ENCODE measurements at regions not wholly inside any gene's neighbourhood (a gene's known extent, or its start where the extent isn't known, plus 50 kb on each side); places are given as distances from the start of the nearest gene placed in this dataset.
A peak's percentile ranks its signal among the peaks of the same experiment; 100 is the strongest.

- Histone ChIP-seq H3K4me1 (ENCODE audit: control insufficient read depth, insufficient read depth, low read length) (peaks cover 8% of the 10 kb centered on the region), H3K27me3 (replicated peaks; ENCODE audit: control insufficient read depth, insufficient read depth, low read length) (peaks cover 3% of the 10 kb centered on the region), H3K9ac (ENCODE audit: low read length) (no peak overlapping the region), H3K4me3 (ENCODE audit: low read length) (no peak overlapping the region), H3K9me3 (ENCODE audit: control insufficient read depth, low read length) (no peaks in the 10 kb centered on the region), H3K36me3 (ENCODE audit: control insufficient read depth, insufficient read depth, low read length, severe bottlenecking) (no peaks in the 10 kb centered on the region)
- DNase-seq (ENCODE audit: low read depth): peak; percentile 40
These were observed 229.7 kb upstream of the ZNF32 start for GRCh38 chr10:43878386-43878785.

GRCh38 chr10:43876976-43877375 is 228.3 kb upstream of the ZNF32 start:
- Histone ChIP-seq H3K9ac (ENCODE audit: low read length) (no peak overlapping the region), H3K4me1 (ENCODE audit: control insufficient read depth, insufficient read depth, low read length) (peaks cover 8% of the 10 kb centered on the region), H3K9me3 (ENCODE audit: control insufficient read depth, low read length) (no peaks in the 10 kb centered on the region), H3K4me3 (ENCODE audit: low read length) (no peak overlapping the region), H3K36me3 (ENCODE audit: control insufficient read depth, insufficient read depth, low read length, severe bottlenecking) (no peaks in the 10 kb centered on the region), H3K27me3 (replicated peaks; ENCODE audit: control insufficient read depth, insufficient read depth, low read length) (peaks cover 3% of the 10 kb centered on the region)
- DNase-seq (ENCODE audit: low read depth): no peak

- Histone ChIP-seq H3K4me1 (ENCODE audit: control insufficient read depth, insufficient read depth, low read length) (peaks cover 2% of the 10 kb centered on the region), H3K36me3 (ENCODE audit: control insufficient read depth, insufficient read depth, low read length, severe bottlenecking) (no peaks in the 10 kb centered on the region), H3K27me3 (replicated peaks; ENCODE audit: control insufficient read depth, insufficient read depth, low read length) (peaks cover 3% of the 10 kb centered on the region), H3K4me3 (ENCODE audit: low read length) (no peak overlapping the region), H3K9me3 (ENCODE audit: control insufficient read depth, low read length) (no peaks in the 10 kb centered on the region), H3K9ac (ENCODE audit: low read length) (no peak overlapping the region)
- no peak for DNase-seq (ENCODE audit: low read depth)
These were observed 226.3 kb upstream of the ZNF32 start for GRCh38 chr10:43874984-43875383.

- H3K9me3 ChIP-seq (ENCODE audit: control insufficient read depth, low read length): no peaks in the 10 kb centered on the region
- no peaks in the 10 kb centered on the region for H3K36me3 ChIP-seq (ENCODE audit: control insufficient read depth, insufficient read depth, low read length, severe bottlenecking)
- no peak overlapping the region for H3K4me3 ChIP-seq (ENCODE audit: low read length)
- no peak for DNase-seq (ENCODE audit: low read depth)
- peaks cover 3% of the 10 kb centered on the region for H3K27me3 ChIP-seq (replicated peaks; ENCODE audit: control insufficient read depth, insufficient read depth, low read length)
- H3K4me1 ChIP-seq (ENCODE audit: control insufficient read depth, insufficient read depth, low read length): no peaks in the 10 kb centered on the region
- no peak overlapping the region for H3K9ac ChIP-seq (ENCODE audit: low read length)
These were observed 225.0 kb upstream of the ZNF32 start for GRCh38 chr10:43873717-43874116.

- peaks cover 8% of the 10 kb centered on the region for H3K4me1 ChIP-seq (ENCODE audit: control insufficient read depth, insufficient read depth, low read length)
- H3K27me3 ChIP-seq (replicated peaks; ENCODE audit: control insufficient read depth, insufficient read depth, low read length): peaks cover 3% of the 10 kb centered on the region
- H3K9ac ChIP-seq (ENCODE audit: low read length): no peak overlapping the region
- no peak overlapping the region for H3K4me3 ChIP-seq (ENCODE audit: low read length)
- no peaks in the 10 kb centered on the region for H3K36me3 ChIP-seq (ENCODE audit: control insufficient read depth, insufficient read depth, low read length, severe bottlenecking)
- no peak for DNase-seq (ENCODE audit: low read depth)
- no peaks in the 10 kb centered on the region for H3K9me3 ChIP-seq (ENCODE audit: control insufficient read depth, low read length)
These were observed 224.0 kb upstream of the ZNF32 start for GRCh38 chr10:43872644-43873043.

GRCh38 chr10:43871545-43871944 is 222.9 kb upstream of the ZNF32 start:
- Histone ChIP-seq H3K36me3 (ENCODE audit: control insufficient read depth, insufficient read depth, low read length, severe bottlenecking) (no peaks in the 10 kb centered on the region), H3K4me1 (ENCODE audit: control insufficient read depth, insufficient read depth, low read length) (peaks cover 11% of the 10 kb centered on the region), H3K27me3 (replicated peaks; ENCODE audit: control insufficient read depth, insufficient read depth, low read length) (peaks cover 3% of the 10 kb centered on the region), H3K9ac (ENCODE audit: low read length) (no peak overlapping the region), H3K9me3 (ENCODE audit: control insufficient read depth, low read length) (no peaks in the 10 kb centered on the region), H3K4me3 (ENCODE audit: low read length) (no peak overlapping the region)
- no peak for DNase-seq (ENCODE audit: low read depth)

- no peak overlapping the region for H3K9ac ChIP-seq (ENCODE audit: low read length)
- DNase-seq (ENCODE audit: low read depth): no peak
- peaks cover 11% of the 10 kb centered on the region for H3K4me1 ChIP-seq (ENCODE audit: control insufficient read depth, insufficient read depth, low read length)
- peaks cover 3% of the 10 kb centered on the region for H3K27me3 ChIP-seq (replicated peaks; ENCODE audit: control insufficient read depth, insufficient read depth, low read length)
- no peaks in the 10 kb centered on the region for H3K9me3 ChIP-seq (ENCODE audit: control insufficient read depth, low read length)
- H3K36me3 ChIP-seq (ENCODE audit: control insufficient read depth, insufficient read depth, low read length, severe bottlenecking): no peaks in the 10 kb centered on the region
- no peak overlapping the region for H3K4me3 ChIP-seq (ENCODE audit: low read length)
These were observed 222.3 kb upstream of the ZNF32 start for GRCh38 chr10:43870968-43871439.

- Histone ChIP-seq H3K4me1 (ENCODE audit: control insufficient read depth, insufficient read depth, low read length) (peaks cover 11% of the 10 kb centered on the region), H3K9me3 (ENCODE audit: control insufficient read depth, low read length) (no peaks in the 10 kb centered on the region), H3K27me3 (replicated peaks; ENCODE audit: control insufficient read depth, insufficient read depth, low read length) (peaks cover 3% of the 10 kb centered on the region), H3K36me3 (ENCODE audit: control insufficient read depth, insufficient read depth, low read length, severe bottlenecking) (no peaks in the 10 kb centered on the region), H3K9ac (ENCODE audit: low read length) (no peak overlapping the region), H3K4me3 (ENCODE audit: low read length) (no peak overlapping the region)
- no peak for DNase-seq (ENCODE audit: low read depth)
These were observed 221.1 kb upstream of the ZNF32 start for GRCh38 chr10:43869669-43870322.

GRCh38 chr10:43868952-43869351 is 220.3 kb upstream of the ZNF32 start:
- H3K36me3 ChIP-seq (ENCODE audit: control insufficient read depth, insufficient read depth, low read length, severe bottlenecking): no peaks in the 10 kb centered on the region
- H3K9ac ChIP-seq (ENCODE audit: low read length): no peak overlapping the region
- peaks cover 3% of the 10 kb centered on the region for H3K27me3 ChIP-seq (replicated peaks; ENCODE audit: control insufficient read depth, insufficient read depth, low read length)
- no peak for DNase-seq (ENCODE audit: low read depth)
- no peaks in the 10 kb centered on the region for H3K9me3 ChIP-seq (ENCODE audit: control insufficient read depth, low read length)
- peaks cover 14% of the 10 kb centered on the region for H3K4me1 ChIP-seq (ENCODE audit: control insufficient read depth, insufficient read depth, low read length)
- no peak overlapping the region for H3K4me3 ChIP-seq (ENCODE audit: low read length)

GRCh38 chr10:43867667-43868565 is 219.2 kb upstream of the ZNF32 start:
- DNase-seq (ENCODE audit: low read depth): peak; percentile 87

GRCh38 chr10:43867113-43867512 is 218.4 kb upstream of the ZNF32 start:
- no peaks in the 10 kb centered on the region for H3K9me3 ChIP-seq (ENCODE audit: control insufficient read depth, low read length)
- no peak overlapping the region for H3K9ac ChIP-seq (ENCODE audit: low read length)
- no peak overlapping the region for H3K4me3 ChIP-seq (ENCODE audit: low read length)
- DNase-seq (ENCODE audit: low read depth): no peak
- H3K4me1 ChIP-seq (ENCODE audit: control insufficient read depth, insufficient read depth, low read length): peaks cover 31% of the 10 kb centered on the region
- no peaks in the 10 kb centered on the region for H3K27me3 ChIP-seq (replicated peaks; ENCODE audit: control insufficient read depth, insufficient read depth, low read length)
- no peaks in the 10 kb centered on the region for H3K36me3 ChIP-seq (ENCODE audit: control insufficient read depth, insufficient read depth, low read length, severe bottlenecking)

More at GRCh38 chr10:43867667-43868565, 219.2 kb upstream of the ZNF32 start:
- Histone ChIP-seq H3K9me3 (ENCODE audit: control insufficient read depth, low read length) (no peaks in the 10 kb centered on the region), H3K4me1 (ENCODE audit: control insufficient read depth, insufficient read depth, low read length) (peaks cover 23% of the 10 kb centered on the region), H3K9ac (ENCODE audit: low read length) (no peak overlapping the region), H3K36me3 (ENCODE audit: control insufficient read depth, insufficient read depth, low read length, severe bottlenecking) (no peaks in the 10 kb centered on the region), H3K27me3 (replicated peaks; ENCODE audit: control insufficient read depth, insufficient read depth, low read length) (no peaks in the 10 kb centered on the region), H3K4me3 (ENCODE audit: low read length) (no peak overlapping the region)

All from adipocyte (in vitro differentiated cells).